GM18867 (cell line): ENCODE measurements at regions not wholly inside any gene's neighbourhood (a gene's known extent, or its start where the extent isn't known, plus 50 kb on each side); places are given as distances from the start of the nearest gene placed in this dataset.

Source experiments
- ATAC-seq: cut with Tn5 transposase; IDR thresholded peaks from one replicate; pipeline ENCODE4 v1.9.1; 2021; ENCODE audit warnings: mild to moderate bottlenecking, moderate library complexity; ENCODE audit not compliant: unreplicated experiment

- ATAC-seq: no peak
These were observed 115.5 kb downstream of the PAPOLA start for GRCh38 chr14:96617635-96618034.

GRCh38 chr14:96622926-96623325, 120.7 kb downstream of the PAPOLA start:
- no peak for ATAC-seq

GRCh38 chr14:96623676-96624484, 121.7 kb downstream of the PAPOLA start:
- no peak for ATAC-seq

GRCh38 chr14:96624661-96625425, 122.7 kb downstream of the PAPOLA start:
- no peak for ATAC-seq

GRCh38 chr14:96625426-96625985, 123.3 kb downstream of the PAPOLA start:
- ATAC-seq: no peak

GRCh38 chr14:96626121-96626768, 124.1 kb downstream of the PAPOLA start:
- ATAC-seq: no peak

- ATAC-seq: no peak
These were observed 124.7 kb downstream of the PAPOLA start for GRCh38 chr14:96626916-96627315.

- ATAC-seq: no peak
These were observed 125.2 kb downstream of the PAPOLA start for GRCh38 chr14:96627386-96627785.

GRCh38 chr14:96627811-96628775, 125.9 kb downstream of the PAPOLA start:
- no peak for ATAC-seq

- ATAC-seq: no peak
These were observed 126.9 kb downstream of the PAPOLA start for GRCh38 chr14:96629082-96629481.

GRCh38 chr14:96629558-96630222, 127.5 kb downstream of the PAPOLA start:
- no peak for ATAC-seq

GRCh38 chr14:96630281-96630680, 128.1 kb downstream of the PAPOLA start:
- no peak for ATAC-seq

- ATAC-seq: no peak
These were observed 128.8 kb downstream of the PAPOLA start for GRCh38 chr14:96631030-96631429.

- no peak for ATAC-seq
These were observed 129.6 kb downstream of the PAPOLA start for GRCh38 chr14:96631621-96632362.

- no peak for ATAC-seq
These were observed 130.2 kb downstream of the PAPOLA start for GRCh38 chr14:96632363-96632758.

GRCh38 chr14:96633096-96633495, 130.9 kb downstream of the PAPOLA start:
- no peak for ATAC-seq

- ATAC-seq: no peak
These were observed 132.3 kb downstream of the PAPOLA start for GRCh38 chr14:96634481-96634880.

GRCh38 chr14:96634896-96635295, 132.7 kb downstream of the PAPOLA start:
- ATAC-seq: no peak

- no peak for ATAC-seq
These were observed 133.7 kb downstream of the PAPOLA start for GRCh38 chr14:96635850-96636249.
